ENCODE measurements at regions not wholly inside any gene's neighbourhood (a gene's known extent, or its start where the extent isn't known, plus 50 kb on each side); places are given as distances from the start of the nearest gene placed in this dataset.

DNA sequence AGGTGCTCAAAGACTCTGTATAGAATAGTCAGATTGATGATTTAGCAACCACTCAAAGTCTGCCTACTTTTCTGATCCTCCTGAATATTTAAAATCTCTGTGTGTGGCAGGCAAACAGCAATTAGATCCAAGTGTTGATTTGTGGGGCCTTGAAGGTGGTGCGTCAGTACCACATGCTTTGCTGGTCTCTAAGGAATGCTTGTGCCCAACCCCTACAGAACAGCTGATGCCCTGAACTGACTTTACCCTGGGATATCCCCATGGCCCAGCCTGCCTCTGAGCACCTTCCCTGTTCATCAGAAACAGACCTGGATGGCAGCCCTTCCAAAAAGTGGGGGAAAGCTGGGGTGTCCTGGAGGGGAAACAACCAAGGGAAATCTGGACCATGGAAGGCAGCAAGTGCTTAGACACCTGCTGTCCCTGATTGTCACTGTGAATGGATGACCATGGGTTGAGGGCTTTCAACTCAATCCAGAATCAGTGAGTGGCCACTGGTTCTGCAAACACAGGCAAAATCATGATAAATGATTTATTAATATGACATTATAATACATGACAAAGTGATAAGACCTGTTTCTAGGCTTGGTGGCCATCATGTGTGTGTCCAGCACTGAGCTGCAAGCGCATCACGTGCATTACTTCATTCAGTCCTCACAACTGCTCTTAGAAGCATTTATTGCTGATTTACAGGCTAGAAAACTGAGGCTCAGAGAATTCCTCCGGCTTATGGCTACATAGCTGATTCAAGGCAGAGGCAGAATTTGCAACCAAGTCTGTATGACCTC, 76.1 kb upstream of the TPM1 start:
- Mint-ChIP-seq H3K4me3 (no peak overlapping the region), H3K27me3 (peaks cover 13% of the 10 kb centered on the region), H3K27ac (no peak overlapping the region), H3K4me1 (no peaks in the 10 kb centered on the region), H3K9me3 (ENCODE audit: insufficient read depth) (no peaks in the 10 kb centered on the region)
- ChIA-PET POLR2A (no interaction called here), CTCF (no interaction called here)
- TF ChIP-seq, protein P1, sequence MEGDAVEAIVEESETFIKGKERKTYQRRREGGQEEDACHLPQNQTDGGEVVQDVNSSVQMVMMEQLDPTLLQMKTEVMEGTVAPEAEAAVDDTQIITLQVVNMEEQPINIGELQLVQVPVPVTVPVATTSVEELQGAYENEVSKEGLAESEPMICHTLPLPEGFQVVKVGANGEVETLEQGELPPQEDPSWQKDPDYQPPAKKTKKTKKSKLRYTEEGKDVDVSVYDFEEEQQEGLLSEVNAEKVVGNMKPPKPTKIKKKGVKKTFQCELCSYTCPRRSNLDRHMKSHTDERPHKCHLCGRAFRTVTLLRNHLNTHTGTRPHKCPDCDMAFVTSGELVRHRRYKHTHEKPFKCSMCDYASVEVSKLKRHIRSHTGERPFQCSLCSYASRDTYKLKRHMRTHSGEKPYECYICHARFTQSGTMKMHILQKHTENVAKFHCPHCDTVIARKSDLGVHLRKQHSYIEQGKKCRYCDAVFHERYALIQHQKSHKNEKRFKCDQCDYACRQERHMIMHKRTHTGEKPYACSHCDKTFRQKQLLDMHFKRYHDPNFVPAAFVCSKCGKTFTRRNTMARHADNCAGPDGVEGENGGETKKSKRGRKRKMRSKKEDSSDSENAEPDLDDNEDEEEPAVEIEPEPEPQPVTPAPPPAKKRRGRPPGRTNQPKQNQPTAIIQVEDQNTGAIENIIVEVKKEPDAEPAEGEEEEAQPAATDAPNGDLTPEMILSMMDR (IDR thresholded peaks at IDR 0.05) = no peak
- no peak for TF ChIP-seq EZH2 (IDR thresholded peaks at IDR 0.05; ENCODE audit: borderline replicate concordance, insufficient read depth, low read depth, low read length, poor library complexity, severe bottlenecking)
- no peaks in the 10 kb centered on the region for H3K36me3 ChIP-seq (replicated peaks in 1 of 2; ENCODE audit: control extremely low read depth in 1 of 2, control insufficient read depth in 1 of 2, extremely low read depth in 1 of 2, insufficient read depth in 2 of 2, low read length in 1 of 2)
- no peaks in the 10 kb centered on the region for H3K27me3 ChIP-seq (replicated peaks in 1 of 4; ENCODE audit: control extremely low read depth in 1 of 4, control insufficient read depth in 3 of 4, insufficient read depth in 4 of 4, low read length in 3 of 4)
- no peak overlapping the region for H2AFZ ChIP-seq (ENCODE audit: insufficient read depth, low read depth, low read length, poor library complexity, severe bottlenecking)
- no peak overlapping the region for H3K4me3 ChIP-seq (ENCODE audit: control extremely low read depth in 1 of 5, extremely low read depth in 1 of 5, insufficient read depth in 1 of 5, low read depth in 2 of 5, low read length in 4 of 5)
- H3K4me2 ChIP-seq (replicated peaks; ENCODE audit: low read depth, low read length, poor library complexity, severe bottlenecking) = no peak overlapping the region
- no peaks in the 10 kb centered on the region for H4K20me1 ChIP-seq (ENCODE audit: control insufficient read depth, insufficient read depth, low read length, poor library complexity, severe bottlenecking)
- no peaks in the 10 kb centered on the region for H3K9me3 ChIP-seq (ENCODE audit: control extremely low read depth in 1 of 3, control insufficient read depth in 2 of 3, insufficient read depth in 1 of 3, low read length in 2 of 3)
- no peak for DNase-seq
- H3K4me1 ChIP-seq (ENCODE audit: control insufficient read depth in 2 of 2, insufficient read depth in 2 of 2, low read length in 2 of 2) = no peaks in the 10 kb centered on the region
- no peaks in the 10 kb centered on the region for H3K79me2 ChIP-seq (ENCODE audit: control insufficient read depth, insufficient read depth, low read length)
- no peak overlapping the region for H3K27ac ChIP-seq (ENCODE audit: low read length in 2 of 2)
- H3K9ac ChIP-seq (ENCODE audit: low read length) = no peak overlapping the region
- WGBS (ENCODE audit: insufficient coverage) = 96% methylated on average over 2 of the region's 4 CpGs
- intact Hi-C loops (cut with micrococcal nuclease) = no loop called here
- ATAC-seq (ENCODE audit: low read depth) = no peak

DNA sequence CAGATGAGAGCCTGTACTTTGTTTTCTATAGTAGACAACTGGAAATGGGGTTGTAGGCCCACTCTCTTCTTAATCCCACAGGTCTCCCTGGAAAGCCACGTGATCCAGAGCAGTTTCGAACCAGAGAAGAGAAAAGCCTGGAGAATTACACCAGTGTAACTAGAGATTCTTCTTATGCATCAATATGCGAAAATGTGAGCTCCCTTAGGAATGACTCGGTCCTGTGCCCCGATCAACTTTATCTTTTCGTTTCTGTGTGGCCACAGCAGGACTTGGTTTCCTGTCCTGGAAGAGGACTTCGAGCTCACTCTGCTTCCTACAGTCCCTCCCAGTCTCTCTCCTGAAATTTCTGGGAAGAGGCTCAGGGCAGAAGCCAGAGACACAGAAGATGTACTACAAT, 73.8 kb upstream of the TPM1 start:
- TF ChIP-seq EZH2 (IDR thresholded peaks at IDR 0.05; ENCODE audit: borderline replicate concordance, insufficient read depth, low read depth, low read length, poor library complexity, severe bottlenecking) = no peak
- TF ChIP-seq, protein P1 (IDR thresholded peaks at IDR 0.05) = no peak
- 74% methylated on average over 7 of the region's 7 CpGs for WGBS (ENCODE audit: insufficient coverage)
- H3K27ac ChIP-seq (ENCODE audit: low read length in 2 of 2) = no peak overlapping the region
- Mint-ChIP-seq H3K4me3 (no peak overlapping the region), H3K27me3 (peaks cover 20% of the 10 kb centered on the region), H3K4me1 (no peaks in the 10 kb centered on the region), H3K27ac (no peak overlapping the region), H3K9me3 (ENCODE audit: insufficient read depth) (no peaks in the 10 kb centered on the region)
- no peaks in the 10 kb centered on the region for H3K79me2 ChIP-seq (ENCODE audit: control insufficient read depth, insufficient read depth, low read length)
- no peaks in the 10 kb centered on the region for H4K20me1 ChIP-seq (ENCODE audit: control insufficient read depth, insufficient read depth, low read length, poor library complexity, severe bottlenecking)
- H3K4me3 ChIP-seq (ENCODE audit: control extremely low read depth in 1 of 5, extremely low read depth in 1 of 5, insufficient read depth in 1 of 5, low read depth in 2 of 5, low read length in 4 of 5) = no peak overlapping the region
- ChIA-PET POLR2A (no interaction called here), CTCF (no interaction called here)
- no peak for ATAC-seq (ENCODE audit: low read depth)
- H3K9me3 ChIP-seq (ENCODE audit: control extremely low read depth in 1 of 3, control insufficient read depth in 2 of 3, insufficient read depth in 1 of 3, low read length in 2 of 3) = no peaks in the 10 kb centered on the region
- H3K27me3 ChIP-seq (replicated peaks in 1 of 4; ENCODE audit: control extremely low read depth in 1 of 4, control insufficient read depth in 3 of 4, insufficient read depth in 4 of 4, low read length in 3 of 4) = no peaks in the 10 kb centered on the region
- H3K36me3 ChIP-seq (replicated peaks in 1 of 2; ENCODE audit: control extremely low read depth in 1 of 2, control insufficient read depth in 1 of 2, extremely low read depth in 1 of 2, insufficient read depth in 2 of 2, low read length in 1 of 2) = no peaks in the 10 kb centered on the region
- intact Hi-C loops (cut with micrococcal nuclease) = no loop called here
- H3K4me2 ChIP-seq (replicated peaks; ENCODE audit: low read depth, low read length, poor library complexity, severe bottlenecking) = no peak overlapping the region
- no peak overlapping the region for H3K9ac ChIP-seq (ENCODE audit: low read length)
- no peaks in the 10 kb centered on the region for H3K4me1 ChIP-seq (ENCODE audit: control insufficient read depth in 2 of 2, insufficient read depth in 2 of 2, low read length in 2 of 2)
- DNase-seq = no peak
- H2AFZ ChIP-seq (ENCODE audit: insufficient read depth, low read depth, low read length, poor library complexity, severe bottlenecking) = no peak overlapping the region

Data from B cell (primary cell).